ENCODE measurements at regions not wholly inside any gene's neighbourhood (a gene's known extent, or its start where the extent isn't known, plus 50 kb on each side); places are given as distances from the start of the nearest gene placed in this dataset.

GRCh38 chrX:45894864-45895645 is 650.2 kb downstream of the ZNF674 start:
- no peak for DNase-seq (ENCODE audit: low read depth in 3 of 3, low spot score in 2 of 3)

GRCh38 chrX:45889471-45889870 is 655.8 kb downstream of the ZNF674 start:
- DNase-seq (ENCODE audit: low read depth in 3 of 3, low spot score in 2 of 3), result no peak

GRCh38 chrX:45888518-45888917 is 656.7 kb downstream of the ZNF674 start:
- DNase-seq (ENCODE audit: low read depth in 3 of 3, low spot score in 2 of 3), result no peak

GRCh38 chrX:45885931-45886330 is 659.3 kb downstream of the ZNF674 start:
- DNase-seq (ENCODE audit: low read depth in 3 of 3, low spot score in 2 of 3), result no peak

- no peak for DNase-seq (ENCODE audit: low read depth in 3 of 3, low spot score in 2 of 3)
Measured at GRCh38 chrX:45879512-45879911, 665.7 kb downstream of the ZNF674 start.

- DNase-seq (ENCODE audit: low read depth in 3 of 3, low spot score in 2 of 3), result no peak
Measured at GRCh38 chrX:45876206-45876605, 669.0 kb downstream of the ZNF674 start.

GRCh38 chrX:45873781-45874180 is 671.4 kb downstream of the ZNF674 start:
- no peak for DNase-seq (ENCODE audit: low read depth in 3 of 3, low spot score in 2 of 3)

- no peak for DNase-seq (ENCODE audit: low read depth in 3 of 3, low spot score in 2 of 3)
Measured at GRCh38 chrX:45872480-45872879, 671.8 kb upstream of the DIPK2B start.

- DNase-seq (ENCODE audit: low read depth in 3 of 3, low spot score in 2 of 3), result no peak
Measured at GRCh38 chrX:45868425-45868824, 667.7 kb upstream of the DIPK2B start.

GRCh38 chrX:45862801-45863200 is 662.1 kb upstream of the DIPK2B start:
- no peak for DNase-seq (ENCODE audit: low read depth in 3 of 3, low spot score in 2 of 3)

- DNase-seq (ENCODE audit: low read depth in 3 of 3, low spot score in 2 of 3), result no peak
Measured at GRCh38 chrX:45860450-45860849, 659.8 kb upstream of the DIPK2B start.

GRCh38 chrX:45859407-45859806 is 658.7 kb upstream of the DIPK2B start:
- DNase-seq (ENCODE audit: low read depth in 3 of 3, low spot score in 2 of 3), result no peak

- DNase-seq (ENCODE audit: low read depth in 3 of 3, low spot score in 2 of 3), result no peak
Measured at GRCh38 chrX:45852884-45853283, 652.2 kb upstream of the DIPK2B start.

- no peak for DNase-seq (ENCODE audit: low read depth in 3 of 3, low spot score in 2 of 3)
Measured at GRCh38 chrX:45851434-45851991, 650.8 kb upstream of the DIPK2B start.

- DNase-seq (ENCODE audit: low read depth in 3 of 3, low spot score in 2 of 3), result no peak
Measured at GRCh38 chrX:45850775-45851433, 650.2 kb upstream of the DIPK2B start.

- no peak for DNase-seq (ENCODE audit: low read depth in 3 of 3, low spot score in 2 of 3)
Measured at GRCh38 chrX:45850197-45850774, 649.6 kb upstream of the DIPK2B start.

GRCh38 chrX:45849261-45849862 is 648.7 kb upstream of the DIPK2B start:
- no peak for DNase-seq (ENCODE audit: low read depth in 3 of 3, low spot score in 2 of 3)

- no peak for DNase-seq (ENCODE audit: low read depth in 3 of 3, low spot score in 2 of 3)
Measured at GRCh38 chrX:45847961-45848360, 647.3 kb upstream of the DIPK2B start.

GRCh38 chrX:45846328-45846727 is 645.7 kb upstream of the DIPK2B start:
- no peak for DNase-seq (ENCODE audit: low read depth in 3 of 3, low spot score in 2 of 3)

GRCh38 chrX:45845142-45845541 is 644.5 kb upstream of the DIPK2B start:
- DNase-seq (ENCODE audit: low read depth in 3 of 3, low spot score in 2 of 3), result no peak

- no peak for DNase-seq (ENCODE audit: low read depth in 3 of 3, low spot score in 2 of 3)
Measured at GRCh38 chrX:45843518-45843917, 642.8 kb upstream of the DIPK2B start.

Data from right renal cortex interstitium (tissue), 3 donors.